ENCODE measurements at regions not wholly inside any gene's neighbourhood (a gene's known extent, or its start where the extent isn't known, plus 50 kb on each side); places are given as distances from the start of the nearest gene placed in this dataset.

DNA sequence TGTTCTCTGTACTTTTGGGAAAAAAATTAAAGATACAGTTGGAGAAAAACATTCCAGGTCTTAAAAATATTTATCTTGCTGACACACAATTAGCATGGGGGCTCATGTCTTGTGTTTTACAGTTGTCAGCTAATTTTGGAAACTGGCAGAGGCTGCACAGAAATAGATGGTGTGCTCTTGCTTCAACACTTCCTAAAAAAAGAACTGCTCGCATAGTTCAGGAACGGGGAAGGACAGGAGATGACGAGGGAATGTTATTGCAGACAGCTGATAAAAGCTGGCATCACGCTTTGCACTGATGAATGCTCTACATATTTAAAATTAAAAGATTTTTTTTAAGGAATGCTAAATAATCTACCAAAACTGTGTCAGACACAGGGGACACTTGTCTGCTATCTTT lies 103.5 kb upstream of the CELF2 start:
- TF ChIP-seq, protein P1, sequence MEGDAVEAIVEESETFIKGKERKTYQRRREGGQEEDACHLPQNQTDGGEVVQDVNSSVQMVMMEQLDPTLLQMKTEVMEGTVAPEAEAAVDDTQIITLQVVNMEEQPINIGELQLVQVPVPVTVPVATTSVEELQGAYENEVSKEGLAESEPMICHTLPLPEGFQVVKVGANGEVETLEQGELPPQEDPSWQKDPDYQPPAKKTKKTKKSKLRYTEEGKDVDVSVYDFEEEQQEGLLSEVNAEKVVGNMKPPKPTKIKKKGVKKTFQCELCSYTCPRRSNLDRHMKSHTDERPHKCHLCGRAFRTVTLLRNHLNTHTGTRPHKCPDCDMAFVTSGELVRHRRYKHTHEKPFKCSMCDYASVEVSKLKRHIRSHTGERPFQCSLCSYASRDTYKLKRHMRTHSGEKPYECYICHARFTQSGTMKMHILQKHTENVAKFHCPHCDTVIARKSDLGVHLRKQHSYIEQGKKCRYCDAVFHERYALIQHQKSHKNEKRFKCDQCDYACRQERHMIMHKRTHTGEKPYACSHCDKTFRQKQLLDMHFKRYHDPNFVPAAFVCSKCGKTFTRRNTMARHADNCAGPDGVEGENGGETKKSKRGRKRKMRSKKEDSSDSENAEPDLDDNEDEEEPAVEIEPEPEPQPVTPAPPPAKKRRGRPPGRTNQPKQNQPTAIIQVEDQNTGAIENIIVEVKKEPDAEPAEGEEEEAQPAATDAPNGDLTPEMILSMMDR (IDR thresholded peaks at IDR 0.05), result no peak
- TF ChIP-seq POLR2A (IDR thresholded peaks at IDR 0.05), result no peak
